GM13976 (cell line): ENCODE measurements at regions not wholly inside any gene's neighbourhood (a gene's known extent, or its start where the extent isn't known, plus 50 kb on each side); places are given as distances from the start of the nearest gene placed in this dataset.

Experiments
- DNase-seq: peaks from one replicate; pipeline ENCODE4 v3.0.0; 2012; ENCODE audit warnings: low spot score
- CTCF ChIP-seq: IDR thresholded peaks from 2 replicates; pipeline ENCODE4 v1.5.1; 2012; ENCODE audit warnings: borderline replicate concordance, mild to moderate bottlenecking; ENCODE audit not compliant: insufficient read depth; ENCODE audit errors: extremely low read depth, missing control alignments, control extremely low read depth
- in situ Hi-C: fragments of 300-500 bp; cut with MboI; formaldehyde crosslinking; loops from one replicate; pipeline ENCODE4 v1.12.0; 2022; ENCODE audit warnings: low sequenced_read_pairs, mixed read lengths, inconsistent platforms; ENCODE audit not compliant: unreplicated experiment

- in situ Hi-C loops = loop anchor here (10.0 kb wide), 1 partner anchor 180 kb away; no protein-coding TSS in a partner anchor
Measured at GRCh38 chr5:93794954-93795353, 53.6 kb upstream of the POU5F2 start.

GRCh38 chr5:93793159-93793781 is 51.9 kb upstream of the POU5F2 start:
- no peak for TF ChIP-seq CTCF
- in situ Hi-C loops = loop anchor here (10.0 kb wide), 1 partner anchor 178 kb away; no protein-coding TSS in a partner anchor
- DNase-seq = no peak

More at GRCh38 chr5:93794954-93795353, 53.6 kb upstream of the POU5F2 start:
- DNase-seq = no peak
- TF ChIP-seq CTCF = no peak

GRCh38 chr5:93791518-93791972 is 50.1 kb upstream of the POU5F2 start:
- TF ChIP-seq CTCF = no peak
- in situ Hi-C loops = loop anchor here (10.0 kb wide), 1 partner anchor 177 kb away; no protein-coding TSS in a partner anchor
- no peak for DNase-seq
